GM04504 (cell line): ENCODE measurements at regions not wholly inside any gene's neighbourhood (a gene's known extent, or its start where the extent isn't known, plus 50 kb on each side); places are given as distances from the start of the nearest gene placed in this dataset.

Source experiments
- DNase-seq: peaks from one replicate; pipeline ENCODE4 v3.0.0-alpha.2; 2012; ENCODE audit warnings: low read depth

DNA sequence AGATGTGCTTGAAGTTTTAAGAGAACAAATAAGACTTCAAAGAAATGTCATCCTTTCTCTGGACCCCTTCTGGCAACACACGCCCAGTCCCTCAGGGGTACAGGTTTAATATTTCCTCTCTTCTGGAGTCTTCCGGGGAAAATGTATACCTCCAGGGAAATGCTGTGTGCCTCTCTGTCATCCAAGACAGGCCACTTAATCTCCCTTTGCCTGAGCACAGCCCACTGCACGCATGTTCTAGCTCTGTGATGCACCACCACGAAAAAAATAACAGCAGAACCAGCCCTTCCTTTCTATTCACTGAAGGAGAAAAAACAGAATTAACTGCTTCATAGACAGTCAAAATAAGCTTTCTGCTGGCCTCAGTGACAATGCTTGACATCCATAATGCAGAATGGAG is 140.1 kb downstream of the RBFOX3 start:
- DNase-seq = no peak

DNA sequence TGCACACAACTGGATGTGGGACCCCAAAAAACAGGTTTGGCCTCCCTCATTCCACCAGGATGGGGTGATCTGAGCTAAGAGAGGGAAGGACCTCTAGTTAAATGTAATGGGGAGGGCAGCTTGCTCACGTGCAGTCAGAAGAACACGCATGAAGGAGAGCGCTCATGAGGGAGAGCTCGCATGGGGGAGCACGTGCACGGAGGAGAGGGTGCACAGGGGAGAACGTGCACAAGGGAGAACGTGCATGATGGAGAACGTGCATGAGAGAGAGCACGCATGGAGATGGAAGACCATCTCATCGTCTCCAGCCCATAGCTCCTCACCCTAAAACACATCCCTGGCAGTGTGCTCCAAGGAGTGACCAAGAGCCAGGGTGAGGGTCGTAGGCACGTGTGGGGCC is 141.2 kb downstream of the RBFOX3 start:
- DNase-seq = no peak

DNA sequence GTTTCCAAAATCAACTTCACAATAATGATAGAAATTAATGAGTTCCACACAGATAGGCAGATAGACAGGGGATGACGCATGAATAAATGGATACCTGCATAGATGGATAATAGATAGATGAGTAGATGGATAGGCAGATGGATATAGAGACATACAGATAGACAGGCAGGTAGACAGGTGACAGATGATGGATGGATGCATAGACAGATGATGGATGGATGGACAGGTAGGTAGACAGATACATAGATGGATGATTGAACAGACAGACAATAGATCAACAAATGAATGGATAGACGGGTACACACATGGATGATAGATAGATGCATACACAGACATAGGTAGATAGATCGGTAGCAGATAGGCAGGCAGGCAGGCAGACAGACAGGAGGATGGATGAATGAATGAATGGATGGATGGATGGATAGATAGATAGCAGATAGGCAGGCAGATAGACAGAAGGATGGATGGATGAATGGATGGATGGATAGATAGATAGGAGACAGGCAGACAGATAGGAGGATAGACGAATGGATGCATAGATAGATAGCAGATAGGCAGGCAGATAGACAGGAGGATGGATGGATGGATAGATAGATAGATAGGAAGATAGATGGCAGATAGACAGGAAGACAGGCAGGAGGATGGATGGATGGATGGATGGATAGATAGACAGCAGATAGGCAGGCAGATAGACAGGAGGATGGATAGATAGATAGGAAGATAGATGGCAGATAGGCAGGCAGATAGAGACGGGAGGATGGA is 142.5 kb downstream of the RBFOX3 start:
- no peak for DNase-seq

DNA sequence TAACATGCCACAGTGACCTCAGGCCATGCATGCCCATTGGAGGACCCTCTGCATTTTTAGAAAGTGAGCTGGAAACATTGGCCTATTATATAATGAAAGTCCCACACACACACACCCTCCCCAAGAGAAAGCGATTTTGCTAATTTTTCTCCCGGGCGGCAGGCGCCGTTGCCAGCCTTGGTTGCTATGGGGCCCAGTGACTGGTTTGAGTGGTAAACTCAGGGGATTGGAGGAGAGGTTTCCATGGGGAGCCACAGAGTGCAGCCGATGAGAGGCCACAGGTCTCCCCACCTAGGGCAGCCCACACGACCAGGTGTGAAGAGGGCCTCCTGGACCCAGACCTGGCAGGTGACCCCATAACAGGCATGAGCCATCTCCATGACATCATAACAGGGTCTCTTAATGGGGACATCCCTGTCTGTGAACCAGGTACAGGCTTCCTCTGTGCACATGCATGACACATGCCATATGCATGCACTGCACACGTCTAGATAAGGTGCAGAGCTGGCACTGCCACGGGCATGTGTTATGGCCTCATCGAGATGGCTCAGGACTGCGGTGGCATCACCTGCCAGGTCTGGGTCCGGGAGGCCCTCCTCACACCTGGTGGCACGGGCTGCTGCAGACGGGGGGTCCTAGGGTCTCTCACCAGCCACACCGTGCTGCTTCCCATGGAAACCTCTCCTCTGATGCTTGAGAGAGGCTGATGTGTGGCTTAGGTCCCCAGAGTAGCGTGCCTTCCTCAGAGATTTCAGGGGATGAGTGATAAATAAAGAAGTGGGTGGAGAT is 144.1 kb downstream of the RBFOX3 start:
- no peak for DNase-seq

DNA sequence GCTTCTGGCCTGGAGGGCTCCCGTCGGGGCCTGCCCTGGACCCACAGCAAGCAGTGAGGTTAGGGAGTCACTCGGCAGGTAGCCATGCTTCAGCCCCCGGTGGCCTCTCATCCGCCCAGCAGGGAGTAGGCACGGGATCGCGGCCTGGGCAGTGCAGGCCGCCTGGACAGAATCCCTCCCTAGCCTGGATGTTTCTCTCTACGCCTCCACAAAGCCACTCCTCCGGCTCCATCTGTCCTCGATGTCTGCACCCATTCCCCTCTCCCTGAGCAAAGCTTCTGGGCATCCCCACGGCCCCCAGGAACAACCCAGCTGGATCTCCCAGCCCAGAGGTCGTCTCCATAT is 145.2 kb downstream of the RBFOX3 start:
- DNase-seq = no peak

DNA sequence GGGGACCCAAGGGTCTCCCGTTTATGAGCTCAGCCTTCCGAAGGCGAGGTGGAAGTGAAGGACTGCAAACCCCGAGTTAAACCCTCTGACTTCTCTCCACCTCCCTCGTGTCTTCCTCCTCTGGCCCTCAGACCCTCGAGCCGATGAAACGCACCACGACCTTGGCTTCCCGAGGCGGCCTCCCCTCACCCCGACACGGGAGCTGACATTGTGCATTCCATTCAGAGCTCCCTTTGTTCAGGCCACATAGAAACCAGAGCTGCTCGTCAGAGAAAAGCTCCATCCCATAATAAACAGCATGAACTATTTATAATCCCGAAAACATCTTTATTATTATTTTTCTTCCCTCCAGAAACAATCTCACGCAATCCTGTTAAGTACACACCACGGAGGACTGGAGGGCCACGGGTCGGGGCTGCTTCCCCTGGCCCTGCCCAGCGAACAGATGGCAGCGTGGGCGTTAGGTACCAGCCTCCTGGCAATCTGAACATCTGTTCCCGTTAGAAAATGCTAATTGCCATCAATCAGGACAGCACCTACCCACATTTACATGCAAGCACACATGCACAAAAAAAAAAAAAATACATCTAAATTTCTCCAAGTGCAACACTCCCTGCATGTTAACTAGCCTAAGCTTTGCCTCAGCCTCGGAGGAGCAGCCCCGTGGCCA is 145.7 kb downstream of the RBFOX3 start:
- DNase-seq = no peak

DNA sequence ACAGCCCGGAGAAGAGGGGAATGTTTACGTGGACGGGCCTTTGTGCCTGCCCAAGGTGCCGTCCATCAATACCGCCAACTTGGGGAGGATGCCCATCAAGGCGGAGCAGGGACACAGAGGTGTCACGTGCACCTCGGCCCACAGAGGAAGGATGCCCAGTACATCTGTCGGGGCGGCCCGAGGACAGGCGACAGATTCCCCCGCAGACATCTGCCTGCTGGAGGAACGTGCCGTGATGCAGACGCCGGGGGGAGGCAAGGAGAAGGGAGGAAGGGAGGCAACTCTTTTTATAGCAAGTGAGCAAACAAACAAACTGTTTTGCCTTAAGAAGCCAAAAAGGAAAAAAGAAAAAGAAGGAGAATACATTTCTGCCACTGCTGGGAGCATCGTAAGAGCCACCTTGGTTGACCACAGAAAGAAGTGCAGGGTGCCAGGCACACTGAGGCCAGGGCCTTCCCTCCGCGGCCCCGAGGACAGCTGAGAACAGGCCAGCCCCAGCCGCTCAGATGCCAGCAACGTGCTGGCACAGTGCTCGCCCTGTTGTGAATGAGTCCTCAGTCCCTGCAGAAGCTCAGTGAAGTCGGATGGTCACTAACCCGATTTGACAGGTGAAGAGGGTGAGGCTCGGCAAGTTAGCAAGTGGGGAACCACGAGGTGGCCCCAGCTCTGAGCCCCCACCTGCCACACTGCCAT is 146.4 kb downstream of the RBFOX3 start:
- DNase-seq = no peak

DNA sequence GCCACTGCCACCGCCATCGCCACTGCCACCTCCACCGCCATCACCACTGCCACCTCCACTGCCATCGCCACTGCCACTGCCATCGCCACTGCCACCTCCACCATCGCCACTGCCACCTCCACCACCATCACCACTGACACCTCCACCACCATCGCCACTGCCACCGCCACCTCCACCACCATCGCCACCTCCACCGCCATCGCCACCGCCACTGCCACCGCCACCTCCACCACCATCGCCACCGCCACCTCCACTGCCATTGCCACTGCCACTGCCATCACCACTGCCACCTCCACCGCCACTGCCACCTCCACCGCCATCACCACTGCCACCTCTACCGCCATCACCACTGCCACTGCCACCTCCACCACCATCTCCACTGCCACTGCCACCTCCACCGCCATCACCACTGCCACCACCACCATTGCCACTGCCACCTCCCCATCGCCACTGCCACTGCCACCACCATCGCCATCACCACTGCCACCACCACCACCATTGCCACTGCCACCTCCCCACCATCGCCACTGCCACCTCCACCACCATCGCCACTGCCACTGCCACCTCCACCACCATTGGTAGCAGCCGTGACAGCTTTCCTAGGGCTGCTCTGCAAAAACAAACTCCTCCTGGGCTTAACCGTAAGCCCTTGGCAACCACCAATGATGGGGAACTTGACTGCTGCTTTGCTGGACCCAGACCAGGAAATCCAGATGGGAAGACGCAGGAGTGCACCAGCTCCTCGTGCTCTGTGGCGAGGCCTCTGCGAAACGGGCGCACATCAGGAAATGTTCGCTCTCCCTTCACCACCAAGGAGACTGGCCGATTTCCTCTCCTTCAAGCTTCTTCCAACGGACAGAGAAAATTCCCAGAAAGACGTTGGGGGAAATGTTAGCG is 147.2 kb downstream of the RBFOX3 start:
- no peak for DNase-seq

DNA sequence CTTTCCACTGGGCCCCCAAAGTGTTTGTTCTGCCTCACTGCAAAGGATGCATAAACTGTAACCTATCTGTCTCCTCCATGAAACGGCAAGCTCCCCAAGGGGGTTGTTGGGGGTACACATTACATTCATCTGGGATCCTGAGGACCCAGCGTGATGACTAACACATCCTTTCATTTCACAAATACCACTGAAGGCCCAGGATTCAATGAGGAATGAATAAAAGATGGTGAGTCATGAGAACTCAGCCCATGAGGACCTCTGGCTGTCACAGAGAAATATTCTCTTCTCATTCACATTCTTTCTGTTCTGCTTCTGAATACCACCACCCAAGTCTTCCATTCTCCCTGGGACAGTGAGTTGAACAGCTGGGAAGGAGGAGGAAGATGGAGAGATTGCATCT is 149.8 kb downstream of the RBFOX3 start:
- DNase-seq = no peak

DNA sequence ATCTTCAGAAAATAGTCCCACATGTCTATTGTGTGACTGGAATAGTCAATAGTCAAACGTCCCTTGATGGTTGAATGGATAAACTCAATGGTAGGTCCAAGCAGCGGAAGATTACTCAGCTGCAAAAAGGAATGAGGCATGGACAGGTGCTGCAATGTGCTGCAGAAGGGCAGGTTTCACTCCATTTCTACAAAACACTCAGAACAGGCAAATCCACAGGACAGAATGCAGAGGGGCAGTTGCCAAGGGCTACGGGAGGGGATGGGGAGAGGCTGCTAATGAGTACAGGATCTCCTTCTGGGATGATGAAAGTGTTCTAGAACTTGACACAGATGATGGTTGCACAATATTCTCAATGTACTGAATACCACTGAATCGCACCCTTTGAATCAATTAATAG is 151.0 kb downstream of the RBFOX3 start:
- DNase-seq = no peak

DNA sequence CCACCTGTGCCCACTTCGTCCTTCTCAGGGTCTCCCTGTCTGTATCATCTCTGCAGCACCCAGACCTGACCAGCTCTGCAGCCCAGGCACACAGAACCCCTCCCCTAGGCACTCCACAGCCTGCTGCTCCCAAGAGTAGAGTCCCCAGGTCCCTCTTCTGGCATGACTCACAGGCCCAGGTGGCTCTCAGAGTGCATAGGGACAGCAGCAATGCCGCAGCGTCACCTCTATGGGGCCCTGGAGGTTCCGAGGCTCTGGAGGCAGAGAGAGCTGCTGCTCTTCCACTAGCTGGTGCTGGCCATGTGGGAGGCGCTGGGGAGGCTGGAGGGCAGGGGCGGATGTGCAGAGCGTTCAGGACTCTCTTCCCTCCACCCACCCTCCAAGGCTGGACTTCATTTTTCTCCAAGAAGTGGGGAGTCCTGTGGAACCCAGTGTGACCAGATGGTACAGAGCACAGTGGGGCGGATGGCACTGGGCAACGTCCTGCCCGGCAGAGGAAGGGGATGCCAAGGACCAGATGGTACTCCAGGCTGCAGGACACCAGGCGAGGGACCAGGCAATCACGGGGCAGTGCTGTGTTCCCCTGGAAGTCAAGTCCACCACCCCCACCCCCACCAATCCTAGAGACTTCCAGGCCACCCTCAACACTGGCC is 151.7 kb downstream of the RBFOX3 start:
- no peak for DNase-seq

DNA sequence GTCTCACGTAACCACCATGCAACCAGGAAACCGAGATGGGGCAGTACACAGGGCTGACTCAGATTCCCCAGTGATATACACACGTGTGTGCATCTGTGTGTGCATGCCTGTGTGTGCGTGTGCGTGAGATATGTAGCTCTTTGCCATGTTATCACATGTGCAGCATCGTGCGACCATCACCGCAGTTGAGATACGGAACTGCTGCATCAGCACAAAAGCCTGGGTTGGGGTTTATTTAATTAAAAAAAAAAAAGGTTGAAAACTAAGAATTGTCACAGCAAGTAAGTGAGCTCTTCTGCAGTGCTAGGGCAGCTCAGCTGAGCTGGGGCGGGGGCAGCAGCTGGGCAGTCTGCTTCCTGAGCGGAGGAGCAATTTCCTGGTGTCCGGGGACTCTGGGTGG is 152.5 kb downstream of the RBFOX3 start:
- DNase-seq = no peak

DNA sequence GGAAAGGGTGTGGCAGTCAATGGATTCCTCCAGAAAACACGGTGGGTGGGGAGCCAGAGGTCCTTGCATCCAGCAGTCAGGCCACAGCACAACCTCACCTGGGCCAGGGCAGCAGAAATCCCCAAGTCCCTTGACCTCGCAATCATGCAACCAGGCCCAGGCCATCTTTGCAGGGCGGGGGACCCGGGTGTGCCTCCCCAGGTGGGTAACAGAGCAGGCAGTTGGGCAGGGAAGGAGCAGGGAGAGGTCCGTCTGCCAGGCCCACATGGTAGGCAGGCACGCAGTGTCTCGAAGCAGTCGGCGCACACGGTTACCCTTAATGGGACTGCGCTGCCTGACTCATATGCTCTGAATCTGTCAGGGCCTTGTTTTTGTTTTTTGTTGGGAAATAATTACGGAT is 153.0 kb downstream of the RBFOX3 start:
- no peak for DNase-seq

DNA sequence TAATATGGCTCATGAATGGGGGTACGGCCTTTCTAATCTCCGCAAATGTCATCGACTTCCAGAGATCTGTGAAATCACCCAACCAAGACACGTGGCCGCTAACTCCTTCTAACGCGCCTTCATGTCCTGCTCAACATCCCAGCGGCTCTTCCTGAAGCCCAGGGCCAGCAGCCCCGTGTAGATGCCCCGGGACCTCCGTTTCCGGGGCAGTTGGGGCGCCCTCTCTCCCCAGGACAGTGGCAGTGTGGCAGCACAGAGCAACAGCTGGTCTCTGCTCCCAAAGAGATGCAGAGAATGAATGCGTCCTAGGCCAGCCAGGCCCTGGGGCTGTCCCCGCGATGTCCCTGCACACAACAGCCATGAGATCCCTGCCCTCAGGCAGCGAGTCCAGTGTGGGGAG is 153.5 kb downstream of the RBFOX3 start:
- no peak for DNase-seq

DNA sequence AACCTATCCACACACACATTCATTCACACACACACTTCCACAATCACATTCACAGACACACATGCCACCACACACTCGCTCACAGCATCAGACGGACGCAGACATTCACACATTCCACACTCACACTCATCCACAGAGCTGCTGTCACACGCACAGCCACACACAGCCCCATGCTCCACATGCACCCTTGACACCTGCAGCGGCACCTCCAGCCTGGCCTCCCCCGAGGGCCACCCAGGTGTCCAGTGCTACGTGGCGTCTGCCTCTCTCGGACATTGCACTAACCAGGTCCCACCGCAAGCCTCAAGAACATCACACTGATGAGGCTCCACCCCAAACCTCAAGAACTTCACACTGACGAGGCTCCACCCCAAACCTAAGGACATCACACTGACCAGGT is 155.2 kb downstream of the RBFOX3 start:
- DNase-seq = no peak

DNA sequence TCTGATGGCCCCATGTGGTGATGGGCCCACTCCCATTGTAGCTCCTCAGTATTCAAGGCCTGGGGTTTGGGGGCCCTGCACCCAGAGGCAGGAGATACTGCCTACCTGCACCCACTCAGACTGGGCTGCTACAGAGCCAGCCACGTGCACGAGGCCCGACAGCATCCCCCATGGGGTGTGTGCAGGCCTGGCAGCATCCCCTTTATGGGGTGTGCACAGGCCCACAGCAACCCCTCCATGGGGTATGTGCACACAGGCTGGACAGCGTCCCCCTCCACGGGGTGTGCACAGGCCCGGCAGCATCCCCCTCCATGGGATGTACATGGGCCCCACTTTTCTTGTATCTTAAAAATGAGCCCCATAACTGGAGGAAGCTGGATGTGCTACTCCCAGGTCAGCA is 156.0 kb downstream of the RBFOX3 start:
- no peak for DNase-seq

DNA sequence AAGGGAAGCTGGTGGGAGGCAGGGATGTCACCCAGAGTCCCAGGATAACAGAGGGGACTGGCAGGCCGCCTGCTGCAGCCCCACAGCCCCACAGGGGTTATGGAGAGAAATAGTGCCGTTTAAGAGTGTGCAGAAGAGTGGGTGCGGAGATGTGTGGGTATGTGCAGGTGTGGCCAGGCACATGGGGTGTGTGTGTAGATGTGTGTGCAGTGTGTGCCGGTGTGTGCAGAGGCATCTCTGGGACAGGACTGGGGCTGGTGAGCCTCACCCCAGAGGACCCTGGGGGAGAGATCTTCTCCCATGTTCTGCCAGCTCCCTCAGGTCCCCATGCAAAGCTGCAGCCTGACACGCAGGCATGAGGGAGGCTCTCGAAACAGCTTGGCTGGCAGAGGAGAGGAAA is 157.4 kb downstream of the RBFOX3 start:
- no peak for DNase-seq

DNA sequence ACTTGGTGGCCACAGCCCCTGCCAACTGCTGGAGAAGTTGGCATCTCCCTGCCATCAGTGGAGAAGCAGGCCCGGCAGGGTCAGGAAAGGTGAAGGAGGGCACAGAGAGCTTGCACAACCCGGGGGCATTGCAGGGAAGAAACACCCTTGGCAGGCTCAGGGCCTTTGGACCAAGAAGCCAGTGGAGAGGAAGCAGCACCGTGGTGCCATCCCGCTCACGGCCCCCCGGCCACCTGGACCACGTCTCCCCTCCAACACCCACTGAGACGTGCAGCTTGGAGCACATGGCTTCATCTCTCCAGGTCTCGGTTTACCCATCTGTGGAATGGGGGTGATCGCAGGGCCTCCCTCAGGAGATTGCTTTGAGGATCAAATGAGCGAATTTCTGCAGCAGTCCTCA is 158.1 kb downstream of the RBFOX3 start:
- DNase-seq = no peak

DNA sequence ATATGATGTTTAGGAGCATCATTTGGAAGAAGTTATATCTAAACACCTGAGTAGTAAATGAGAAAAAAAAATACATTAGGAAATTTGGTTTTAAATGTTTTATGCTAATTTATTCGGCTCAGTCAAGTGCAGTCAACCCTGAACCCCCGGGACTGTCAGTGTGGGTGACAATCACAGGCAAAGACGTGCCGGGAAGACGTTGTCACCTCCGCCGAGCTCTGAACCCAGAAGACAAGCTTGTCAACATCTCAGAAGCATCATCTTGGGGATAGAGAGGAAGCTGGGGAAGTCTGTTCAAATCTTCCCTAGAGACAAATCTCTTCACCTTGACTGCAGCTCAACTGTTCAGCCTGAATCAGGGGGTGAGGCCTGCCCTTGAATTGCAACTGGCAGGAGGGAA is 159.7 kb downstream of the RBFOX3 start:
- DNase-seq = no peak

DNA sequence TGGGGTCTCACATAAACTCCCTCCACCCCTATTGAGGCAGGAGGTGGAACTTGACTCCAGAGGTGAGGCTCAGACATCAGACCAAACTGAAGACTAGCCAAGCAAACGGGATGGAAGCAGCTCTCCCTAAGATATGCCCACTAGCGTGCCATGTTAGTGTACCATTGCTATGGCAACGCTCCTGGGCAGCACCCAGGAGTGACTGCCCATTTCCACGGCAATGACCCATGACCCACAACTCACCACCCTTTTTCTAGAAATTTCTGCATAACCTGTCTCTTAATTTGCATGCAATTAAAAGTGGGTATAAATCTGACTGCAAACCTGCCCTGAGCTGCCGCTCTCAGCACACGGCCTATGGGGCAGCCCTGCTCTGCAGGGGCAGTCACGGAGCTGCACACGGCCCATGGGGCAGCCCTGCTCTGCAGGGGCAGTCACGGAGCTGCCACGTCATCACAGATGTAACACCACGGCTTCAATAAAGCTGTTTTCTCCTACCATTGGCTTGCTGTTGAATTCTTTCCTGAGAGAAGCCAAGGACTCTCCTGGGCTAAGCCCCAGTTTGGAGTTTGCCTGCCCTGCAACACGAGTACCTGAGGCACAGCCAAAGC is 164.3 kb downstream of the RBFOX3 start:
- no peak for DNase-seq

DNA sequence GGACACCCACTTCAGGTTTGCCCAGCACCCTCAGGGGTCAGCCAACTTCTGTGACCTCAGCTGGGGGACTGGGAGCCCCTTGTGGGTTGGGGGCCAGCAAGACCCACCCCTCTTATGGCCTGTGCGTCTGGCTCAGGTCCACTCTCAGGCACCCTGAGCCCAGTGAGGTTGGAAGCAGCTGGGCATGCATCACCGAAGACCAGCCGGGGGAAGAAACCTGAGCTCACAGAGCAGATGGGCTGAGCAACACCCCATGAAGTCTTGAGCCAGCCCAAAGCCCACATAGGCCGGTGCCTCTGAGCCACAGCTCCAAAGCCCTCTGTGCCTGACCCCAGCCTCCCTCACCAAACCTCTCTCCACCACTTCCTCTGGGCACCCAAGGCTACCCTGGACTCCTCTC is 166.7 kb downstream of the RBFOX3 start:
- DNase-seq = no peak
